Hematopoietic multipotent progenitor cell treated with erythropoietin and hydrocortisone succinate and interleukin-3 and kit ligand, for 8 days (in vitro differentiated cells): ENCODE measurements at regions not wholly inside any gene's neighbourhood (a gene's known extent, or its start where the extent isn't known, plus 50 kb on each side); places are given as distances from the start of the nearest gene placed in this dataset.

Experiments
- DNase-seq: peaks from one replicate; pipeline ENCODE4 v3.0.0-alpha.2; 2015

DNA sequence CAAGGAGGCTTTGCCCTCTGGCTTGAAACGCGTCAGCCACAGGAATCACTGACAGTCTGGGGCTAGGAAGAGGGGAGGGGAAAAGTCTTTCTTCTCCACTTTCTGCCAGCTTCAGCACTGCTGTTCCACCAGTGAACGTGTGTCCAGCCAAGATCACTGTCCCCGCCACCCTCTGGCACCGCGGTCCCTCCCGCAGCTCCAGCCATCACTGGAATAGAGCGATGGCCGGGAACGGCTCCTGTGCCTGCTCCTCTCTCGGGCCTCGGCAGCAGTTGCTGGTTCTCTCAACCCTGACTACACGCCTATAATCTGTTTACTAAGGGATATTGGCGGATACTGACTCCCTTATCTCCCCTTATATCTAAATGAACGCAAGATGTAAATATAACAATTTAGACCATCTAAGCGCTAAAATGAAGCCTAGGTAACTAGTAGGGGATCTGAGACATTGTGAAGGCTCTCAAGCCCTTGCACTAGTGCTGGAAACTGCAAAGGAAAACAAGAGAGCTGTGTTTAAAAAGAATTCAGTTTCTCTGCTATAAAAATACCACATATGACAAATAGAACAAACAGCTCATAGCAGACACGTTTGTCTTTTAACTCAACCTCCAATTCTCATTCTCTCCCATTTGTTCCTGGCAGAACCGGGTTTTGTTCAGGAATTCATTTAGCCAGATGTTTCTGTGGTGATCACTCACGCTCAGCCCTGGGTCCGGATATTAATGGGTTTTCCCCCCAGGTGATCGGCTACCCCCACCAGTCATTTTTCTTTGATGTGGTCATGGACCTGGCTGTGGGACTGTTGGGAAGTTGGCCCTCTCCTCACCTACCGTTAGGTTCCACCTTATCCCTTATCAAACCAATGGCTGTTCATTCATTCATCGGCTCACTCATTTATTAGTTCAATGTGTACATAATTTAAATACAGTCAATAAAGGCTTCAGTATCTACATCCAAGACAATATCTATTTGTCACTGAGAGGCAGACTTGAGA lies 149.8 kb downstream of the MED10 start:
- no peak for DNase-seq

GRCh38 chr5:6225121-6225607 lies 153.2 kb downstream of the MED10 start:
- no peak for DNase-seq

- no peak for DNase-seq
Measured at GRCh38 chr5:6224406-6224805, 153.9 kb downstream of the MED10 start.

GRCh38 chr5:6222899-6223298 lies 155.4 kb downstream of the MED10 start:
- DNase-seq, result no peak

DNA sequence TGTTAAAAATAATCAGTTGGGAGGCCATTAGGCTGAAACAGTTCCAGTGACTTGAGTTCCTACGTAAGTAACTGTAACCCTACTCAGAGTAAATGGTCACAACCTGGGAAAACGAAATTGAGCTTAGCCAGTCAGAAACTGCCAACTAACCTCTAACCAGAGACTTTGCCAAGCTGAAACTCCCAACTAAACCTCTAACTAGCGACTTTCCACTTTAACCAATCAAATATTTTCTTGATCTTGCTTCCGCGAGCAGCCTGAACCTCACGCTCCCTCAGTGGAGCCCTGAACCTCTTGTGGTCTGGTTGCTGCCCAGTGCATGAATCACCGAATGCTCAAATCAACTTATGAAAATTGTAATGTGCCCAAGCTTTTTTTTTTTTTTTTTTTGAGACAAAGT lies 156.2 kb downstream of the MED10 start:
- DNase-seq, result no peak

DNA sequence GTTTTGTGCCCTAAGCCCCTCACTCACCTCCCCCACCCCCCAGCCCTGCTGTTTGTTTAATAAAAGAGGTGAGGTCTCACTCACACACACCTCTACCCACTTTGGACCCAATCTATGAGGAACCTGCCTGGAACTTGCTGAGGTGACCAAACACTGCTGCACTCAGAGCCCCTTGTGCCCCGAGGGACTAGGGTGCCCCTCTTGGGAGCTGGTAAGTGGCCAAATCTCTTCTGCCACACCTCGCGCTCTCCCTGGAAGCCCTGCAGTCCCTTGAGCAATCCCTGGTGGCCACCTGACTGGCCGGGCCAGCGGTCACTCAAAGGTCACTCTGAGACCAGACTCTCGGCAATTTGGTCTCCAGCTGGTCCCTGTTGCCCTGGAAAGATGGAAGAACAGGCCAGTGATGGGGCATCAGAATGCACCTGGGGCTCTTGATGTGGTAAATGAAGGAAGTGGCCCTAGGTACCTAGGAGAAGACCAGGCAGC lies 157.2 kb downstream of the MED10 start:
- no peak for DNase-seq

DNA sequence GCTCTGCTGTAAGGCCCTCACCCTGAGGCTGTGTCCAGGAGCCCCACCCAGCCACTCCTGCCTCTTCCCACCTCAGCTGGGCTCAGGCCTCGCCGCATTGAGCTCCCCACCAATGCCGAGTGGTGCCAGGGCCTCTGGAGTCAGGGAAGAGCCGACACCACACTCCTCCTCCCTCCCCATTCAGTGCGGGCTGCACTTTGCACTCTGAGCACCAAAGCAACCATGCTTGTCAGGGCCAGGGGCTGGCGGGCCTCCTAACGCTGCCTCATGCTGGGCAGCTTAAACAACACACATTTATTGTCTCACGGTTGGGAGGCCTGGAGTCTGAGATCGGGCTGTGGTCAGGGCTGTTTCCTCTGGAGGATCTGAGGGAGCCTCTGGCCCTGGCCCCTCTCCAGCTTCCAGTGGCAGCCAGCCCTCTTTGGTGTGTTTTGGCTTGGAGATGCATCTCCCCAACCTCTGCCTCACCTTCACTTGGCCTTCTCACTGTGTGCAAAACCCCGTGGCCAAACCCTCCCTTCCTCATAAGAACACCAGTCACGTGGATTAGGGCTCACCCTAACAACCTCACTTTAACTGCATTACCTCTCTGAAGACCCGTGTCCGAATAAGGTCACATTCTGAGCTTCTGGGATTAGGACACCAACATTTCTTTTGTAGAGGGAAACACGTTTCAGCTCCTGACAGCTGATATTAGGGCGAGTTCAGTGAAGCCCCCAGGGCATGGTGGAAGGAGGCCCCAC lies 157.8 kb downstream of the MED10 start:
- no peak for DNase-seq

DNA sequence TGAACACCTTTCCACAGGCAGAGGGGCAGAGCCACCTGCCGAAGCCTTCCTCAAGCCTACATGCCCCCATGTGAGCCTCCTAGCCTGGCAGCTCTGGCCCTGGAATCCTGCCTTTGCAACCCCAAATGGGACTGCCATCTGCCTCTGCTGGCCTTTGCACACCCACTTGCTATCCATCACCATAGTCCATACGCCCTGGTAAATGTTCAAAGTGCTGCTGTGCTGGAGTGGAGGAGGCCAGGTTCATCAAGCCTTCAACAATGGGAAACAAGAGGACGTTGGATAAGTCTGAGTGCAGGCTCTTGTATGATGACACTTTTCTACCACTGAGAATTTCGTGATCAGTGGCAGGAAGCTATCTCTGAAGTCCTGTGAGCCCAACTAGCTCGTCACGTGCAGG lies 159.8 kb downstream of the MED10 start:
- DNase-seq, result no peak

GRCh38 chr5:6218116-6218515 lies 160.2 kb downstream of the MED10 start:
- DNase-seq, result no peak

GRCh38 chr5:6216471-6217075 lies 161.8 kb downstream of the MED10 start:
- no peak for DNase-seq

- DNase-seq, result no peak
Measured at GRCh38 chr5:6215891-6216290, 162.5 kb downstream of the MED10 start.

DNA sequence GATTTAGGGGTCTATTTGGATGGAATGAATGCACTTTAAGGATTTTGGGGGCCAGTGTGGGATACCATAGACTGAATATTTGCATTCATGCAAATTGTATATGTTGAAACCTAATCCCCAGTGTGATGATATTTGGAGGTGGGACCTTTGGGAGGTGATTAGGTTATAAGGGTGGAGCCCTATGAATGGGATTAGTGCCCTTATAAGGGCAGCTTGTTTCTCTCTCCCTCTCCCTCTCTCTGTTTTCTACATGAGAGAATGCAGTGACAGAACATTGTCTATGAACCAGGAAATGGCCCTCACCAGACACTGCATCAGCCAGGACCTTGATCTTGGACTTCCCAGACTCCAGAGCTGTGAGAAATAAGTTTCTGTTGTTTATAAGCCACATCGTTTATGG lies 166.1 kb downstream of the MED10 start:
- DNase-seq, result no peak

DNA sequence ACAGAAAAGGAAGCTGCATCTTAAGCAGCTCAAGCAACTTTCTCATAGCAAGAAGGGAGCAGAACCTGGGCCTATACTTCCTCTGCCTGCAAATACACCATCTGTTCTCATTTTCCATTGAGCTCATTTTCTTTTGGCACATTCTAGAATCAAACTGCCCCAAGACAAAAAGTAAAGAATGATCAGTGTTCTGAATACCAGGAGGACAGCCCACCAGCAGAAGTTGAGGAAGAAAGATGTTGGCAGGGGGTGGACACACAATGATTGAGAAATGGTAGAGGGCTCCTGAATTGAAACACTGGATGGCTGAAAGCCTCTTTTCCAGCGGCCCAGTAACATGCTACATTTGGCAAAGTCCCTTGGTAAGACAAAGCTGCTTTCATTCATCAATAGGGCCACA lies 171.8 kb downstream of the MED10 start:
- DNase-seq, result no peak

- DNase-seq, result no peak
Measured at GRCh38 chr5:6202968-6203365, 175.4 kb downstream of the MED10 start.

DNA sequence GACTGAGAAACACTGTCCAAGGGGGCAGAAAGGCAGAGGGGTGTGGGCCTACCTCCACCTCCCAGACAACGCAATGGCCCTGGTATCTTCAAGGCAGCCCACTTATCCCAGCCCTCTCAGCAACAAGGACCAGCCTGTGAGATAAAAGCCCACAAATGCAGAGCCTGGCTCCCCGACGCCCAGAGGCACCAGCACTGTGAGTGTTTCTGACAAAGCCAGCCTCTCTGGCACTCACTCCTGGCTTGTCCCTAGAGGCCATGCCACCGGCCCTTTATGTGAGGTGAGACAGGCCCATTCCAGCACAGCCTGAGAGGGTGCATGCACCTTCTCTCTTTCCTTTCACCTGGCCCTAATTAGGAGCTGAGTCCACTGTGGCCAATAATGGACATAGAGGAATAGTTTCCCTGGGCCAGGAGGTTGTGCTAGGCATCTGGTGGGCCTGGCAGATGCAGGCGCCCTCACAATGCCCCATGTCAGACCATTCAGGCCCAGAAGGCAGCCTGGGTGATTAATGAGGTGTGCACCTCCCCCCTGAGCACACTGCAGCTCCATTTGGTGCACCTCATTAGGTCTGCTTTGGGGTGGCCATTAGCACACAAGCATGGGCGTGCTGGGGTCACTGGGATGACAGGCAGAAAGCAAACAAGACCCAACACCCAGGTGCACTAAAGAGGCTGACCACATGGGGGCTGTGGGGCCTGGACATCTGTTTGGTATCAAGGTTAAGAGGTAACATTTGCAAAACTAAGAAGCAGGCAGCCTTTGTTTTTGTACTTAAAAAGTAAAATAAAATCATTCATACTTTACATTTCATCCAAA lies 176.0 kb downstream of the MED10 start:
- DNase-seq, result no peak

GRCh38 chr5:6201631-6202030 lies 176.7 kb downstream of the MED10 start:
- no peak for DNase-seq

- DNase-seq, result no peak
Measured at GRCh38 chr5:6198531-6198930, 179.8 kb downstream of the MED10 start.

DNA sequence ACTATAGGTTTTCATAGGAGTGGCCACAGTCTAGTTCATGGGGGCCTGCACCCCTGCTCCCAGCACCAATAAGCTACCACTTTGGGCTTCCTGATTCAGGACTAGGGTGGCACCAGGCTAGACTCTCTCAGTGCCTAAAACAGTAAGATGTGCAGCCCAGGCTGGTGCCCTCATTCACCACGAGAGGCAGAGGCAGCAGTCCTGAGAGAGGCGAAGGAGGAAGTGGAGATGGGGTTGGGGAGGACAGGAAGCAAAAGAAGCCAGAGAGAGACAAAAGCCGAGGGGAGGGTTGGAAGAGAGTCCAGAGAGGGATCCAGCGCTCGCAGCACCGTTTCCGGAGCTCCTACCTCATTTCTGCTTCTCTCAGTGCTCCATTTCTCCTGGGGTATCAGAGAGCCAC lies 180.9 kb downstream of the MED10 start:
- DNase-seq, result no peak

DNA sequence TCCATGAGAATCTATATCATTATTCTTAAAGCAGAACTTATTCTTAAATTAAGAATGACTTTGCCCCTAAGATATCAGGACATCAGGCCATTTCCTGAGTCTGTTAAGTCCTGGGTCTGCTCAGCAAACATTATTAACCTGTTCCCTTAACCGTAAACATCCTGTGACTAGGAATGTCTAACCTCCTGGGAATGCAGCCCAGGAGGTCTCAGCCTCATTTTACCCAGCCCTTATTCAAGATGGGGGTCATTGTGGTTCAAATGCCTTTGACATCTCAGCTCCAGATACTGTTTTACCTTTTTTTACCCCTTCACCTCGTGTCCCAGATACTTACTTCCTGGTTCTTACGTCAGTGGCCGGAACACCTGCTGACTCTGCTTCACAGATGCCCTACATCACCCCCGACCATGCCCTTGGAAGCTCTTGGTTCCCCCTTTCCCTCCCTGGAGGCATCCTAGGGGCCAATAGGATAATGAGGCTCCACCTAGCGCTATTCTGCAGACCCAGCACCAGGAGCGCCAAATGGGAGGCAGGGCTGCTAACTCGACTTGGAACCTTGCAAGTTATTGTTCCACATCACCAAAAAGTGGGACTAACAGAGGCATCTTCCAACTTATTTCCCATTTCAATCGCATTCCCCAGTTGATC lies 182.5 kb downstream of the MED10 start:
- no peak for DNase-seq

DNA sequence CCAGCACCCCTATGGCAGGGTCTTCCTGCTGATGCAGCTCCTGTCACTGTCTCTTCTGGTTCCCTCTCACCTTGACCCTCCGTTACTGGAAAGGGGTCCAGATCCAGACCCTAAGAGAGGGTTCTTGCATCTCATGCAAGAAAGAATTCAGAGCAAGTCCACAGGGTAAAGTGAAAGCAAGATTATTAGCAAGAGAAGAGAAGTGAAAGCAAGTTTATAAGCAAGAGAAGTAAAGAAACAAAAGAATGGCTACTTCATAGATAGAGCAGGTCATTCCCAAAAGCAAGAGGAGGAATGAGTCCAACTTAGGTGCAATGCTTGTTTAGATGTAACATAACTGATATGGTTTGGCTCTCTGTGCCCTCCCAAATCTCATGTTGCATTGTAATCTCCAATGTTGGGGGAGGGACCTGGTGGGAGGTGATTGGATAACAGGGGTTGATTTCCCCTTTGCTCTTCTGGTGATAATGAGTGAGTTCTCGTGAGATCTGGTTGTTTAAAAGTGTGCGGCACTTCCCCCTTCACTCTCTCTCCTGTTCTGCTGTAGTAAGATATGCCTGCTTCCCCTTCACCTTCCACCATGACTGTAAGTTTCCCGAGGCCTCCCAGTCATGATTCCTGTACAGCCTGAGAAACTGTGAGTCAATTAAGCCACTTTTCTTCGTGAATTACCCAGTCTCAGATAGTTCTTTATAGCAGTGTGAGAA lies 183.3 kb downstream of the MED10 start:
- no peak for DNase-seq

DNA sequence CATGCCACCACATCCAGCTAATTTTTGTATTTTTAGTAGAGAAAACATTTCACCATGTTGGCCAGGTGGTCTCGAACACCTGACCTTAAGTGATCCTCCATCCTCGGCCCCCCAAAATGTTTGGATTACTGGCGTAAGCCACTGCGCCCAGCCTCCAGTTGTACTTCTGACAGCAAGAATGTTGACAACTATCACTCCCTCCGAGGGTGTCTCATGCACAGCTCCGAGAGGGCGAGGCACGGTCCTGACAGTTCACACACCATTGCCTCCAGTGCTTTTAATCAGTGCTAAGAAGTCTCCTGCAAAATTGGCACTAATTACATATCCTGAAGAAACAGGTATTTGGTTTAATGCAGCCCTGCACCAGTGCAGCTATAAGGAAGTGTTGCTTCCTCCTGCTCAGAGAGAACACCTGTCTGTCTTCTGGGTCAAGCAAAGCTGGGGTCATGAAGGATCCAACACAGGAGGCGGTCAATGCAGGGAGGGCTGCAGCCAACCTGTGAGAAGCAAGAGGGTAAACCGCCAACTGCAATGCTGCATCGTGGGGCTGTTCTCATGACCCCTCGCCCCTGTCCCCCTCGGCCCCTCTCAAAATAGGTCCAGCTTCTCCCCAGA lies 184.0 kb downstream of the MED10 start:
- DNase-seq, result no peak
